ENCODE measurements at regions not wholly inside any gene's neighbourhood (a gene's known extent, or its start where the extent isn't known, plus 50 kb on each side); places are given as distances from the start of the nearest gene placed in this dataset.

GRCh38 chr1:99531578-99532275, 114.2 kb upstream of the PALMD start:
- ChIA-PET CTCF (interaction anchor here (0.8 kb wide), 1 partner anchor 151 kb away, joined by 3 read pairs; no protein-coding TSS in a partner anchor), POLR2A (no interaction called here)
- no peak for DNase-seq (ENCODE audit: extremely low spot score)
- TF ChIP-seq ARNT (IDR thresholded peaks at IDR 0.05): no peak
- no peak for TF ChIP-seq NFRKB (IDR thresholded peaks at IDR 0.05)
- TF ChIP-seq FOXK2 (IDR thresholded peaks at IDR 0.05): no peak
- no peak for TF ChIP-seq LEF1 (IDR thresholded peaks at IDR 0.05; ENCODE audit: borderline replicate concordance)
- no peak for TF ChIP-seq TARDBP (IDR thresholded peaks at IDR 0.05)
- TF ChIP-seq FOXA1 (IDR thresholded peaks at IDR 0.05): no peak
- no peak for TF ChIP-seq L3MBTL2 (conservative IDR thresholded peaks at IDR 0.05)
- TF ChIP-seq ZNF384 (IDR thresholded peaks at IDR 0.05): no peak
- no peak for TF ChIP-seq BHLHE40 (IDR thresholded peaks at IDR 0.05; ENCODE audit: borderline replicate concordance)
- TF ChIP-seq PKNOX1 (IDR thresholded peaks at IDR 0.05): no peak
- no peak for TF ChIP-seq HDGF (IDR thresholded peaks at IDR 0.05; ENCODE audit: borderline replicate concordance)
- no peak for TF ChIP-seq FOXM1 (IDR thresholded peaks at IDR 0.05; ENCODE audit: borderline replicate concordance)
- TF ChIP-seq ELF4 (IDR thresholded peaks at IDR 0.05): no peak
- no peak for TF ChIP-seq SUZ12 (IDR thresholded peaks at IDR 0.05)
- TF ChIP-seq CTBP1 (IDR thresholded peaks at IDR 0.05; ENCODE audit: borderline replicate concordance): no peak
- TF ChIP-seq SP1 (IDR thresholded peaks at IDR 0.05): no peak

DNA sequence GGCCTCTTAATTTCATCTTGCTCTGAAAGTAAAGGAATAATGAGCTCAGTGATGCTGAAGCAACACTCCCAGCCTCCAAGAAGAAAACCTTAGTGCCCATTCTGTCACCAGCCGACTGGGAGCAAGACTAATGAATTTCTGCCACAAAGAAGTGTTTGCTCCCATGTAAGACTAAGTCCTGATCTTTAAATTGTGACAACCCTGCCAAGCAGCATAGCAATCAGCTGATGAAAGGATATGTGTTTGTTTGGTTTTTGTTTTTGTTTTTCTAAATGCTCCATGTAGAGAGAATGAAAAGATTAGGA, 113.7 kb upstream of the PALMD start:
- TF ChIP-seq SUZ12 (IDR thresholded peaks at IDR 0.05) (no peak), SP1 (IDR thresholded peaks at IDR 0.05) (no peak), ELF4 (IDR thresholded peaks at IDR 0.05) (no peak), ZNF384 (IDR thresholded peaks at IDR 0.05) (no peak), PKNOX1 (IDR thresholded peaks at IDR 0.05) (no peak), FOXK2 (IDR thresholded peaks at IDR 0.05) (no peak), ARNT (IDR thresholded peaks at IDR 0.05) (no peak), LEF1 (IDR thresholded peaks at IDR 0.05; ENCODE audit: borderline replicate concordance) (no peak), NFRKB (IDR thresholded peaks at IDR 0.05) (no peak), HDGF (IDR thresholded peaks at IDR 0.05; ENCODE audit: borderline replicate concordance) (no peak), FOXM1 (IDR thresholded peaks at IDR 0.05; ENCODE audit: borderline replicate concordance) (no peak), TARDBP (IDR thresholded peaks at IDR 0.05) (no peak), BHLHE40 (IDR thresholded peaks at IDR 0.05; ENCODE audit: borderline replicate concordance) (no peak), L3MBTL2 (conservative IDR thresholded peaks at IDR 0.05) (no peak), CTBP1 (IDR thresholded peaks at IDR 0.05; ENCODE audit: borderline replicate concordance) (no peak)
- ChIA-PET POLR2A (no interaction called here), CTCF (no interaction called here)
- DNase-seq (ENCODE audit: extremely low spot score): no peak

DNA sequence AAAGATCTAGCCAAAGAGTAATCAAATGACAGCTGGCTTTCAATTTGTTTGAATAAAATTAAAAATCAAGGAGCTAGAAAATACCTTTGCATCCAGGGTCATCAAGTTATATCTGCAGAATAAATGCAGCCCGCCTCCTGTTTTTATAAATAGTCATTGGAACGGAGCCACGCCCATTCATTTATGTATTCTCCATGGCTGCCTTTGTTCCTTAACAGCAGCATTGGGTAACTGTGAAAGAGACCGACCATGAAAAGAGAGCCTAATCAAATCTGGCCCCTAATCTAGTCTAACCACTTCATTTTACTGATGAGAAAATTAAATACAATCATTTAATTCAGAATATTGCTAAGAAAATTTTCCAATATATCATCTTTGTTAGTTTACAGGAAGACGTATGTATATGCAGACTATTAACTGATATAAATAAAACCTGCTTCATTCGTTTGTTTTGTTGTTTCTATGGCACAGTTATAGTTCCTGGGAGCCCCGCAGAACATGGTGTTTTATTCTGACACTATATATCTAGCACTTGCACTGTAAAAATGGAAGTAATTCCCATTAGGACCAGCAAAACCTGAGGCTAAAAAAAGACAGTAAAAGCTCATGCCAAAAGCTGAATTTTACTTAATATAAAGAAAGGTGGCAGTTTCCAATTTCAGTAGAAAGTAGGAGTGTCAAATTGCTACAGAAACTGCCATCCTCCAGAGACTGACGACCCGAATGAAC, 111.8 kb upstream of the PALMD start:
- TF ChIP-seq CTBP1 (IDR thresholded peaks at IDR 0.05; ENCODE audit: borderline replicate concordance): no peak
- TF ChIP-seq FOXA1 (IDR thresholded peaks at IDR 0.05): no peak
- TF ChIP-seq FOXK2 (IDR thresholded peaks at IDR 0.05): no peak
- TF ChIP-seq TARDBP (IDR thresholded peaks at IDR 0.05): no peak
- no peak for TF ChIP-seq ARNT (IDR thresholded peaks at IDR 0.05)
- TF ChIP-seq LEF1 (IDR thresholded peaks at IDR 0.05; ENCODE audit: borderline replicate concordance): no peak
- TF ChIP-seq ELF4 (IDR thresholded peaks at IDR 0.05): no peak
- no peak for TF ChIP-seq ZNF384 (IDR thresholded peaks at IDR 0.05)
- no peak for TF ChIP-seq HDGF (IDR thresholded peaks at IDR 0.05; ENCODE audit: borderline replicate concordance)
- TF ChIP-seq FOXM1 (IDR thresholded peaks at IDR 0.05; ENCODE audit: borderline replicate concordance): no peak
- CTCF ChIA-PET: interaction anchor here (0.6 kb wide), 1 partner anchor 10 kb away, joined by 3 read pairs; no protein-coding TSS in a partner anchor
- DNase-seq (ENCODE audit: extremely low spot score): no peak
- POLR2A ChIA-PET: no interaction called here

DNA sequence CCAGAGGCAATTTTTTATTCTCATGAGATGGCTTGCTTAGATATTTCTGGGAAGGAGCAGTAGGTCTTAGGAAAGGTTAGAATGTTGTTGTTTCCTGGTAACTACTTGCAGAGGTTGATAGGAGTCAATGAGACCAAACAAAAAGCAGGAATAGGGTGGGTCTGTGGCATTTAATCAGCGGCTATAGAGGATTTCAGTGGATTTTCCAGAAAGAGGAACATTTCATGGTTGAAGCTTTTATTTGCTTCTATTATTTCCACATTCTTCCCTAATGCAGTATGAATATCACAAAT, 111.3 kb upstream of the PALMD start:
- TF ChIP-seq ZNF384 (IDR thresholded peaks at IDR 0.05) (no peak), NFRKB (IDR thresholded peaks at IDR 0.05) (no peak), ARNT (IDR thresholded peaks at IDR 0.05) (no peak), CTBP1 (IDR thresholded peaks at IDR 0.05; ENCODE audit: borderline replicate concordance) (no peak), SUZ12 (IDR thresholded peaks at IDR 0.05) (no peak), LEF1 (IDR thresholded peaks at IDR 0.05; ENCODE audit: borderline replicate concordance) (no peak), FOXM1 (IDR thresholded peaks at IDR 0.05; ENCODE audit: borderline replicate concordance) (no peak), FOXA1 (IDR thresholded peaks at IDR 0.05) (no peak)
- DNase-seq (ENCODE audit: extremely low spot score): no peak
- ChIA-PET POLR2A (no interaction called here), CTCF (interaction anchor here (0.6 kb wide), 2 partner anchors 10 to 1317 kb away, joined by 3 to 4 read pairs; no protein-coding TSS in a partner anchor)

GRCh38 chr1:99535470-99536164, 110.3 kb upstream of the PALMD start:
- CTCF ChIA-PET: no interaction called here
- POLR2A ChIA-PET: no interaction called here
- DNase-seq (ENCODE audit: extremely low spot score): no peak
- no peak for TF ChIP-seq ZNF384 (IDR thresholded peaks at IDR 0.05)

DNA sequence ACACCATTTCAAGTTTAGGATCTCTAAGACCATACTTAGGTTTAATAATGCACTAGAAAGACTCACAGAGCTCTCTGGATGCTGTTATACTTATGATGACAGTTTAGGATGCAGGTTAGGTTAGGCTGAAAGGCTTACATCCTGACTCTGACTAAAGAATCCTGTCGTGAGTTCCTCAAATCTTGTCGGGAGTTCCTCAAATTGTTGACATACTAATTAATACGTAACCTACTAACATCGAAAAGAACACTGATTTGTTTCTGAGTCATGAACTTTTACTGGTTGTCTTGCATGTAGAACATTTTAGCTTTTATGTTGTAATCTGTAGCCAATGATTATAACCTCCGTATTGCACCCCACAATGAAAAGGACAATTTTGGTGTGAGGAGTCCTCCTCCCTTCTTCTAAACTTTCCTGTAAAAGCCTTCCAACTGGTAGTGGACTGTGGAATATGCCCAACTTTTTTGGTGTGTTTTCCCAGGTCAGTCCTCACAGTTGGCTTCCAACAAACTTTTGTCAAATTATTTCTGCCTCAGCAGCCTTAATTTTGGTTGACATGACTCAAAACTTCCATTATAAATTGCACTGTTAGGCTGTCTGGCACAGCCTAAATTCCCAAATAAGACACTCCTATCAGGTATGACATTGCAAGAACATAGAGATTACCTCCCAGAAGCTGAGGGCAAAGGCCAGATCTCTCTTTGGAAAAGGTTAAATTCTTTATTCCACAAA, 107.9 kb upstream of the PALMD start:
- TF ChIP-seq L3MBTL2 (conservative IDR thresholded peaks at IDR 0.05) (no peak), FOXM1 (IDR thresholded peaks at IDR 0.05; ENCODE audit: borderline replicate concordance) (no peak), HDGF (IDR thresholded peaks at IDR 0.05; ENCODE audit: borderline replicate concordance) (no peak), ARNT (IDR thresholded peaks at IDR 0.05) (no peak), TARDBP (IDR thresholded peaks at IDR 0.05) (no peak), LEF1 (IDR thresholded peaks at IDR 0.05; ENCODE audit: borderline replicate concordance) (no peak), CTBP1 (IDR thresholded peaks at IDR 0.05; ENCODE audit: borderline replicate concordance) (no peak), PKNOX1 (IDR thresholded peaks at IDR 0.05) (no peak), SUZ12 (IDR thresholded peaks at IDR 0.05) (no peak)
- DNase-seq (ENCODE audit: extremely low spot score): no peak
- ChIA-PET POLR2A (no interaction called here), CTCF (interaction anchor here (1.2 to 2.0 kb wide), 2 partner anchors 11 kb away, joined by 3 to 5 read pairs; no protein-coding TSS in a partner anchor)
